Limb (tissue), 2 donors: ENCODE measurements at regions not wholly inside any gene's neighbourhood (a gene's known extent, or its start where the extent isn't known, plus 50 kb on each side); places are given as distances from the start of the nearest gene placed in this dataset.
"Not testable (repeated sequence)": the region's sequence is repeated elsewhere in the genome, so short reads cannot be mapped to it uniquely, and the experiment has no call there.

ENCODE experiments used
- DNase-seq, 2 donors: peaks; one replicate each; pipeline ENCODE4 v3.0.0-alpha.2; 2016; ENCODE audit errors: extremely low spot score in 2 of 2

DNA sequence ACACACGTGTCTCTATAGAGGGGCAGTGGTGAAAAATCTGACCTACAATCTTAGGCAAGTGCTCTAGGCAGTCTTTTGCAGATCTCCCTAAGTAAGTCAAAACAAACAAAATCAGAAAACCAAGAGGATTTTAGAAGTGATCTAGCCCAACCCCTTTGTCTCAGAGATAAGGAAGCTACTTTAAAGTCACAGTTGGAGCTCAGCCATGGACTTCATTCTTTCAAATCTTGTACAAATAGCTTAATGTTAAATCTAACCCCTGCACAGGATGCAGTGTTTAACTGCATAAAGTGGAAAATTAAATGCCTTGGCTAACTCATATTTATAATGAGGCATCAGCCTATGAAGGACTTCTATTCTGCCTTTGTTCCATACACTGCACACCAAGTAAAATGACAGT is 135.1 kb upstream of the RFX3 start:
- DNase-seq, result no peak

DNA sequence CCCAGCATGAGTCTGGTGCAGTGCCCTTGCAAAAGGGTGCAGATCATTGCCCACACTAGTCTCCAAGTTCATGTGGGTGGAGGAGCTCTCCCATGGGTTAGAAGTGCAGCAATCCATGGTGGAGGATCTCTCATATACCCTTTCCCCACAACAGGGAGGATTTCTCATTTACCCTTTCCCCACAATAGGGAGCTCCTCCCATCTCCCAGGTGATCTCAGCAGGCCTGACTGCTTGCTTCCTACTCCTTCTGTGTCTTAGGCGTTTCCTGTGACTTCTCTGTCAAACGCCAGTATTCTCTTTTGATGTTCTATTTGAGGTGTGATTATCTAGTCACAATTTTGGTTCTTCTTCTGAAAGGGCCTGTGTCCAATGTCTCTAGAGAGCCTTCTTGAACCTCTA is 133.8 kb upstream of the RFX3 start:
- DNase-seq, result no peak

DNA sequence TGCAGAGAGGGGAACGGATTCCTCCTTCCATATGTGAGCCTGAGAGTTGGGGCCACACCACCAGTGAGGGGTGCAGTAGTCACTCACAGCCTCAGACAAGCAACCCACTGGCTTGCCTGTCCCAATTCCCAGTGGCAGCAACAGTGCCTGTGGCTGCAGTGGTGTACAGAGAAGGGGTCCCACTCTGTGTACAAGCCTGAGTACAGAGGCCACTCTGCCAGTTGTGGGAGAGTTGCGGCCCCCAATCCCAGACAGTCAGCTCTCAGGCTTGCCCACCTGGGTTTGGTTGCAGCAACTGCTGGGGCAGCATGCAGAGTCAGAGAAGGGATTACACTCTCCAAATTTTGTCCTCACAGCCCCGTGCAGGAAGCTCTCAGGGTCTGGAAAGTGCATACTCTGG is 133.2 kb upstream of the RFX3 start:
- no peak for DNase-seq

DNA sequence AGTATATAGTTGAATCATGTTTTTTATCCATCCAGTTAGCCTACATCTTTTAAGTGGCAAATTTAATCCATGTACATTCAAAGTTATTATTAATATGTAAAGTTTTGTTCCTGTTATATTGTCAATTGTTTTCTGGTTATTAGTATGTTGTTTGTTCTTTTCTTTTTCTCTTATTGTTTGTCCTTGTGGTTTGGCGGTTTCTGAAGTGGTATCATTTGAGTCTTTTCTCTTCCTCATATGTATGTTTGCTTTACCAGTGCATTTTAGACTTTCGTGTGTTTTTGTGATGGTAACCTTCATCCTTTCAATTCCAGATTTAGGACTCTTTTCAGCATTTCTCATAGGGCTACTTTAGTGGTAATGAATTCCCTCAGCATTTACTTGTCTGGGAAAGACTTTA is 130.4 kb upstream of the RFX3 start:
- no peak for DNase-seq

DNA sequence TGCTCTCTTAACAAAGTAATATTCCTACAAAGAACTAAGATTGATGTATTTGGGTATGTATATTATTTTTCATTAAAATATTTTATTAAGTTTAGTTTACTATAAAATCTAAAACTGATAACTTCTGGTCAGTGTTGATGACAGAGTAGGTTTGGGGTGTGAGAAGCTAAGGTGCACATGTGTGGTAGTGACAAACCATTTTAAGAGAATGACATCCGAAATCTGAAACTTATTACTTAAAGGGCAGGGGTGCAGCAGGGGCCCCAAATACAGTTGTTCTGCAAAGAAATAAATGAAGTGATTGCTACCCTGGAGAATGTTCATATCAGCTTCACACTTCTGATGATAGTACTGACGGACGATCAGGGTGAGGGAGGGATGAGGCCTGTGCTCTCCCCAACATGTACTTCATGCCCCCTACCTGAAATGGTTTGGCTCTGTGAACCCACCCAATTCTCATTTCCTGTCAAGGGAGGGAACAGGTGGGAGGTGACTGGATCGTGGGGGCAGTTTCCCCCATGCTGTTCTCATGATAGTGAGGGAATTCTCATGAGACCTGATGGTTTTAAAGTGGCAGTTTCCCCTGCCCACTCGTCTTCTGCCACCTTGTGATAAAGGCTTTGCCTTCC is 125.3 kb upstream of the RFX3 start:
- no peak for DNase-seq

DNA sequence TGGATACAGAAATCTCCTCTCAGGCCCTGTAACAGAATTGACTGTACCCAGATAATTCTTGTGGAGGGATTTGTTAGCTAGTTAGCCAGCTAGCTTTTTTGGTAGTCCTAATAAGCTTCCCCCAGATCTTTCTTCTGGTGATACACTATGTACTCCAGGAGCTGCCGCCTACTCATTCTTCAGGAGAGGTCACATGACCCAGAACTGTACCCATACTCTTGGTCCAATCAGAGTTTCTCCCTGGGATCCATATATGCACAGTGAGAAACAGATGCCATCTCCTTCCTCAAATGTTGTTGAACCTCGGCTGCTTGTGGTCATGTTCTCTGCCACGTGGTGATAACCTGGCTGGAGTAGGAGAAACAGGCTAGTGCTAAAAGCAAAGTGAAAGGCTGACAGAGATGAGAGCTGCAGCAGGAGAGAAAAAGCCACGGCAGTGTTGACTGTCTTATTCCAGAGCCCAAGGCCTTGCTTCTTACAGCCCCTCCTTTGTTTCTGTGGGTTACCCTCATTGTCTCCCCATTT is 123.0 kb upstream of the RFX3 start:
- DNase-seq, result no peak

DNA sequence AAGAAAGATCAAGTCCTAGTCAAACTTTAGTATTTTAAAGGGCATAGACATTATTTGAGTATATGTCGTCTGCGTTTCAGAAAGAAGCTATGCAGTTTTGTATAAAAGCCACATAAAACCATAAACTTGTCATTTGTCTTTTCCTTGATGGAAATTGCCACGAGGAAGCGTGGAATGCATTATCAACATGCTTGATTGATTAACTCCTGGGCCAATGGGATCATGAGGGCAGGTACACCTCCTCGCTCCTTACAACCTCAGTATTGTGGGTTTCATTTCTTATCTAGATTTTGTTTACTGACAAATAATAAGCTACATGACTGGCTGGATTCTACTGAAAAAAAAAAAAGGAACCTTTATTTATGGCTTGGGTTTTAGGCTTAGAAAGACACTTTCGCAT is 122.5 kb upstream of the RFX3 start:
- DNase-seq, result no peak

DNA sequence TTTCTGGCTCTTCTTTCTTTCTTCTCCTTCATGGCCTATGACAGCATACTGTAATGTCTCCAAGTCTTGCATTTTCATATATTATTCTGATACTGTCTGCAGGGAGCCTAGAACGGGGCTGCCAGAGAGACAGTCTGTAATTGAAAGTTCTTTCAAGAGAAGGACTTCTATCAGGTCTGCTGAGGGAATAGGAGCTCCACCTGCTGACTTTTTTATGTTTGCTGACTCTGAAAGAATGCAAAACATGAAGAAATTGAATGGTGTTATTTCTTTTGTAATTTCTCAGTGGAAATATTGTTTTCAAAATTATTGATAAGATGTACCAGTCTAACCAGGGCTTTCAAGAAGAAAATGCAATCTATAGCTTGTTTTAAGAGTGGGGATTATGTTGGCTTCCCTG is 121.9 kb upstream of the RFX3 start:
- no peak for DNase-seq

DNA sequence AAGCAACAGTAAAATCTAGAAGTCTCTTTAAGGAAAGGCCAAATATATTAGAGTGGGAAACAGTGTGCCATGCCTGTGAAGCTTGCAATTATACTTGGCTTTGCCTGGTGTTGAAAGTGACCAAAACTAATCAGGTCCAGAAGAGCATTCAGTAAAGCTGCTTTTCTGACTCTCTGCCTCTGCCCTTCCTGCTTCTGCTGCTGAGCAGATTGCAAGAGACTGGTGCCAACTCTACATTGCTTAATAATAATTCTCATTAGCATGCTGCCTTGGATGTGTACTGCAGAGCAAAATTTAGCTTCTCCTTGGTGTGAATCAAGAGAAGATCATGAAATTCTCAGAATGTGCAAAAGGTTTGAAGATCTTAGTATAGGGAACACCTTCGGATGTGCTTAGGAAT is 120.4 kb upstream of the RFX3 start:
- DNase-seq, result no peak

DNA sequence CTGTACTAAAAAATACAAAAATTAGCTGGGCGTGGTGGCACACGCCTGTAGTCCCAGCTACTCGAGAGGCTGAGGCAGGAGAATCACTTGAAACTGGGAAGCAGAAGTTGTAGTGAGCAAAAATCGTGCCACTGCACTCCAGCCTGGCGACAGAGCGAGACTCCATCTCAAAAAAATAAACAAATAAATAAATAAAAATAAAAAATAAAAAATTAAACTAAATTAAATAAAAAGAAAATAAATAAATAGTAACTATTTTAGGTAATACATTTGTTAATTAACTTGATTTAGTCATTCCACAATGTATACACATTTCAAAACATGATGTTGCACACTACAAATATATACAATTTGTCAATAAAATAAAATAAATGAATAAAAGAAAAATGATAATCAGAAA is 116.3 kb upstream of the RFX3 start:
- DNase-seq, result not testable (repeated sequence)

DNA sequence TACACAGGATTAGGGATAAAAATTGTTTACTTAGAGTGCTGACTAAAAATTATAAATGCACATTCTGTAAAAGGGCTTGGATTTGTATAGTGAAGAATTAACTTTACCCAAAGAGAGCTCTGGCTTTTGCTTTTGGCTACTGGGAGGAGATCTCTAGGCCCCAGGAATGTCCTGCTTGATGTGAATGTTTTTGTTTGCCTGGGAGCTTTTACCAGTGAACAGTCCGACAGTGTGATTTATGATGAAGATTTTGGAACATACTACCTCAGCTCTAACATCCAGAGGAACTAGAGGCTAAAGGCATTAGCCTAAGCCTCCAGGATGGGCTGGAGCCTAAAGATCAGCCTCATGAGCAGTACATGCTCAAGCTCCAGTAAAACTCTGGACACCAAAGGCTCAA is 103.7 kb upstream of the RFX3 start:
- DNase-seq, result no peak

DNA sequence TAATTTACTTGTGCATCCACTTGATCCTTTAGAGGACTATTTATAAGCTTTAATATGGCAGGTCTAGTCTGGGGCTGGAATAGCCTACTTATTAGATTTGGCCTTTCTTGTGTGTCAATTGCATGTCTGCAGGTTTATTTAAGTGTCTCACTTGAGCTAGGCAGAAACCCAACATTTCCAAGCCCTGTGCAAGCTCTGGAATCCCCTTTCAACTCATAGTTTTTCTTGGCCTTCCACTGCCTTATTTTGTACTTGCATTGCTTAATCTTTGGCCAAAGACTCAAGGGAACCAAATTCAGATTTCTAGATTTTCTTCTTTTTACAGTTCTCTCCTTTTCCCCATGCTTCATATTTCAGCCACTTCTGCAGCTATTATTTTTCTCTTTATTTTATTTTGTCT is 102.4 kb upstream of the RFX3 start:
- peak in 1 of 2 donors; percentile 7 for DNase-seq

DNA sequence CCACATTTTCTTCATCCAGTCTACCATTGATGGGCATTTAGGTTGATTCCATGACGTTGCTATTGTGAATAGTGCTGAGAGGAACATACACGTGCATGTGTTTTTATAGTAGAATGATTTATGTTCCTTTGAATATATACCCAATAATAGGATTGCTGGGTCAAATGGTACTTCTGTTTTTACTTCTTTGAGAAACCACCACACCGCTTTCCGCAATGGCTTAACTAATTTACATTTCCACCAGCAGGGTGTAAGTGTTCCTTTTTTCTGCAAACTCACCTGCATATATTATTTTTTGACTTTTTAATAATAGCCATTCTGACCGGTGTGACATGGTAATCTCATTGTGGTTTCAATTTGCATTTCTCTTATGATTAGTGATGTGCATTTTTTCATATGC is 82.2 kb upstream of the RFX3 start:
- no peak for DNase-seq

DNA sequence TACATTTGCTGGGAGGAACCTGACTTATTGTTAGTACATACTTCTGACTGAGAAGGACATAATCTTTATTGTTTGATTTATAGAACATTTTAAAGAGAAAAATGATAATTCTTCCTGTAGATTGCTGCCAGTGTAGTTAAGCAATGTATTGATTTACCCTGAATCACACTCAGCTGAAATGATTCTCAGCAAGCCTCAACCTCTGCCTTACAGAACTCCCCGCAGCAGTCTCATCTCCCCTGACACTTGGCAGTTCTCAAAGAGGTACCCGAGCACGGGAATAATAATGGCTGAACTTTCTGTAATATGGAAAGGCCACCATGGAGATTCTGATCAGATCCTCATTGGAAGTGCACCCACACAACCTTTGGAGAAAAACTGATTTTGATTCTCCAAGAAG is 74.9 kb upstream of the RFX3 start:
- DNase-seq, result no peak

DNA sequence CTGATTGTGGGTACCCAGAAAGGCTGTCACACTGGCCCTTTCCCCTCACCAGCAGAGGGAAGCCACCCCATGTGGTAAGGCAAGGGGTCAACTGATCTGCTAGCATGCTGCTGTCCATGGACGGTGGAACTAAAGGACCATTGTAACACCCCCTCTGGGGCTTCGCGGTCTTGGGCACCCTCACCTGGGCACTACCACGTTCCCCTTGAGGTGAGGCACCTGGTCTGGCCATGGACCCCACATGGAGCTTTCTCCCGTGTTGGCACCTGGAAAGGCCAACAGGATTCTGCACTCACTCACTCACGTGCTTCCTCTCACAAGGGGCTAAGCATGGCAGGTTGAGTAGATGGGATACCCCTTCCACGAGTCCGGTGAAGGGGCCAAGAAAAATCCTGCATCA is 72.0 kb upstream of the RFX3 start:
- no peak for DNase-seq

DNA sequence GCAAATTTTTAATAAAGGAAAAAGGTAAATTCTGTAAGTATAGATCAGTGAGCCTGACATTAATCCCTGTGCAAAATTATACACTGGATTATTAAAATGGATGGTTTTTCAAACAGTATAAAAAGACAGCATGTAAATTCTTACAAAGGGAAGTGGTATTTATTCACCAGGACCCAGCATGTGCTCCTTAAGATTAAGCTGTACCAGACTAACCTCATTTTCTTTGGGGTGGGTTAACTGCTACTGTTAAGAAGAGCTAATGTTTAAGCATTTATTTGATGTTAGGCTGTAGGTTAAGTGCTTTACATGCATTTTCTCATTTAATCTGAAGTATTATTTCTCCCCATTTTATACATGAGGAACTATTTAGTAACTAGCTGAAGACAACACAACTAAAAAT is 60.3 kb upstream of the RFX3 start:
- no peak for DNase-seq

DNA sequence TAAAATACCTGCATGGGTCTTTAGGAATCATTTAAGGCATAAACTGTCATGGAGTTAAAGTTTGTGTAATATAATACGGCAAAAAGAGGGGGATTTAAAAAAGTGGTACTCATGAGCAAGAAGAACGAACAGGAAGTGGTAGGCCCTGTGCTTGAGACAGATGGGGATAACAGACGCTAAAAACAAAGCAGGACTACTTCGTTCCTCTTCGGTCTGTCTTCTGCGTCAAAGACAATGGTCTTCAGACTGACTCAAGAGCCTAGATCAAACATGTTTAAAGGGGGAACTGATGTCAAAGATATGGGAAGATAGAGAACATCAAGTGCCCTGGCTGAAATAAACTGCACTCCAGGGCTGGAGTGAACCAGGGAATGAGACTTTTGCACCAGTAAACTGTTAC is 59.8 kb upstream of the RFX3 start:
- DNase-seq, result no peak

DNA sequence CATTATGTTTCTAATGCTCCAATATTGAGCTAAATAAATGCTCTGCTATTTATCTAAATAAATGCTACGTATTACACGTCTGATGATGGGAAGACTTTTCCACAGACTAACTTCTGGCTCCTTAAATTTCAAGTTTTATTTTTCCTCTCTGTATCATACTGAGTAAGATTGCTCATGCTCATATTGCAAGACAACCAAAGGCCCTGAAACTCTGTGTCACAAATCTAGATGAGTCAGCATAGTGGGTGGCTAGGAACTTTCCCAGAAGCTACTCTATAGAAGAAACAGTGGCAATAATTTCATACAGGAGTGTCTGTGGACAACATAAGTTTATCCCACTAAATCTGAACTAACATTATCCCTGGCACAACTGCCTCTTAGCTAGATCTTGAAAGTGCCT is 53.0 kb upstream of the RFX3 start:
- no peak for DNase-seq

DNA sequence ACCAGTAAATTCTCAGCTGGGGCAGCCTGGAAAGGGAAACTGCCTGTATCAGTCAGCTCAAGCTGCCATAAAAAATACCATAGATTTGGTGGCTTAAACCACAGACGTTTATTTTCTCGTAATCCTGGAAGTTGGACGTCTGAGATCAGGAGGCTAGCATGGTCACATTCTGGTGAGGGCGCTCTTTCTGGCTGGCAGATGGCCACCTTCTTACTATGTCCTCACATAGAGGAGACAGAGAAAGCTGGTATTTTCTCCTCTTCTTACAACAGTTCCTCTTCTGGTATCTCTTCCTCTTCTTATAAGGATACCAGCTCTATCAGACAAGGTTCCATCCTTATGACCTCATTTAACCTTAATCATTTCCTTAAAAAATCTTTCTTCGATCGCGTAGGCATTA is 50.5 kb upstream of the RFX3 start:
- DNase-seq, result no peak

DNA sequence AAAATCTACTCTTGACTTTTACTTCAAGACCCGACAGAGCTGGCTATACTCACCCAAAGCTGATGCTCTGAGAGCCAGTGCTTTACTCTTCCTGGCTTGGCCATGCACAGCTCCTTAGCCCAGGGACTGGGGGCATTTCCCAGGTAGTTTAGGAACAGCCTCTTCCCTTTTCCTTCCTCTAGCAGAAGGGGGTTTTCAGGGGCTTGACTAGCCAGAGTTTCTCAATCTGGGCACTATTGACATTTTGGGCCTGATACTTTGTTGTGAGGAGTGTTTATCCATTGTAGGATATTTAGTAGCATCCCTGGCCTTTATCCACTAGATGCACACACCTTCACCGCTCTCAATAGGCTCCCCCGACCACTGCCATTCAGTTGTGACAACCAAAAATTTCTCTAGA is 50.0 kb upstream of the RFX3 start:
- no peak for DNase-seq
